ENCODE measurements at regions not wholly inside any gene's neighbourhood (a gene's known extent, or its start where the extent isn't known, plus 50 kb on each side); places are given as distances from the start of the nearest gene placed in this dataset.

DNA sequence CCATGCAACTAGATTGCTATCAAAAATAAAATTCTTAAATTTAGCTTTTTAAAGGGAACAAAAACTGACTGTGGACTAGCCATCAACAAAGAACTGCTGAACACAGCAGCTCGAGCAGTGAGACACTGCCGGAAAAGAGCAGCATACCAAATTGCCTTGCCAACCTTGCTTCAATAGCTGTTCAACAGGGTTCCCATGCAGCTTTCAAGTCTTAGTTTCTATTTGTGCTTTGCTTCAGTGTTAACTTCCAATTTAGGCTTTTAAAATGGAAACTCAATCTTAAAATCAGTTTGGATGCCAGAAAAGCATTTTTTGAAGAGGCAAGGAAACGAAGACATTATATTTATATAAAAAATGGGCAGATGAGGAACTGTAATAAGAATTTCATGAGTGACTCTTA, 463.4 kb upstream of the MAGEB18 start:
- TF ChIP-seq, protein P1, sequence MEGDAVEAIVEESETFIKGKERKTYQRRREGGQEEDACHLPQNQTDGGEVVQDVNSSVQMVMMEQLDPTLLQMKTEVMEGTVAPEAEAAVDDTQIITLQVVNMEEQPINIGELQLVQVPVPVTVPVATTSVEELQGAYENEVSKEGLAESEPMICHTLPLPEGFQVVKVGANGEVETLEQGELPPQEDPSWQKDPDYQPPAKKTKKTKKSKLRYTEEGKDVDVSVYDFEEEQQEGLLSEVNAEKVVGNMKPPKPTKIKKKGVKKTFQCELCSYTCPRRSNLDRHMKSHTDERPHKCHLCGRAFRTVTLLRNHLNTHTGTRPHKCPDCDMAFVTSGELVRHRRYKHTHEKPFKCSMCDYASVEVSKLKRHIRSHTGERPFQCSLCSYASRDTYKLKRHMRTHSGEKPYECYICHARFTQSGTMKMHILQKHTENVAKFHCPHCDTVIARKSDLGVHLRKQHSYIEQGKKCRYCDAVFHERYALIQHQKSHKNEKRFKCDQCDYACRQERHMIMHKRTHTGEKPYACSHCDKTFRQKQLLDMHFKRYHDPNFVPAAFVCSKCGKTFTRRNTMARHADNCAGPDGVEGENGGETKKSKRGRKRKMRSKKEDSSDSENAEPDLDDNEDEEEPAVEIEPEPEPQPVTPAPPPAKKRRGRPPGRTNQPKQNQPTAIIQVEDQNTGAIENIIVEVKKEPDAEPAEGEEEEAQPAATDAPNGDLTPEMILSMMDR (conservative IDR thresholded peaks at IDR 0.05; ENCODE audit: low read length): no peak
- no peak for TF ChIP-seq EZH2phosphoT487 (IDR thresholded peaks at IDR 0.05; ENCODE audit: borderline replicate concordance, low read depth, low read length)
